Gastroesophageal sphincter (tissue), 4 donors: ENCODE measurements at regions not wholly inside any gene's neighbourhood (a gene's known extent, or its start where the extent isn't known, plus 50 kb on each side); places are given as distances from the start of the nearest gene placed in this dataset.

Experiments used
- ATAC-seq: fragments of 150-250 bp; one replicate; pipeline ENCODE4 v1.9.1; 2016; ENCODE audit warnings: mild to moderate bottlenecking, moderate library complexity
- H3K27ac ChIP-seq, 4 donors: fragments of 200-600 bp; sonication (generic) in 3 of 4; 1 replicate in 3 of 4; 2 replicates in 1 of 4; pipeline ENCODE4 v1.5.1; 2016 to 2019
- H3K27me3 ChIP-seq: fragments of 200-600 bp; sonication (generic); one replicate; pipeline ENCODE4 v1.5.1; 2019
- H3K36me3 ChIP-seq, 2 donors: fragments of 200-600 bp; sonication (generic); one replicate each; pipeline ENCODE4 v1.5.1; 2019; ENCODE audit warnings: control low read depth in 1 of 2
- H3K4me1 ChIP-seq, 3 donors: fragments of 200-600 bp; sonication (generic); 1 replicate in 2 of 3; 2 replicates in 1 of 3; pipeline ENCODE4 v1.5.1; 2016 to 2019; ENCODE audit warnings: control low read depth in 2 of 3
- H3K4me3 ChIP-seq, 2 donors: fragments of 200-600 bp; sonication (generic); one replicate each; pipeline ENCODE4 v1.5.1; 2019; ENCODE audit warnings: mild to moderate bottlenecking in 1 of 2, moderate library complexity in 1 of 2
- H3K9me3 ChIP-seq, 3 donors: fragments of 200-600 bp; sonication (generic); one replicate each; pipeline ENCODE4 v1.5.1; 2017 to 2019; ENCODE audit warnings: control low read depth in 2 of 3
- CTCF ChIP-seq, 4 experiments: fragments of 200-600 bp in 2 of 4; fragments of 450-650 bp in 2 of 4; sonication (generic) in 1 of 4; IDR thresholded peaks; one replicate each; pipeline ENCODE4 v1.5.1; 2017 to 2019; ENCODE audit warnings: antibody characterized with exemption in 4 of 4, mild to moderate bottlenecking in 2 of 4, moderate library complexity in 2 of 4
- EP300 ChIP-seq: sonication (generic); formaldehyde crosslinking; IDR thresholded peaks from one replicate; pipeline ENCODE4 v1.6.1; 2017; ENCODE audit warnings: antibody characterized with exemption, mild to moderate bottlenecking
- POLR2A ChIP-seq, 2 donors: fragments of 450-650 bp; IDR thresholded peaks; one replicate each; pipeline ENCODE4 v1.6.1; 2017; ENCODE audit warnings: antibody characterized with exemption in 2 of 2, mild to moderate bottlenecking in 2 of 2, moderate library complexity in 1 of 2
- POLR2AphosphoS5 ChIP-seq: sonication (generic); formaldehyde crosslinking; IDR thresholded peaks from one replicate; pipeline ENCODE4 v1.6.1; 2017; ENCODE audit warnings: antibody characterized with exemption
- WGBS, 2 donors: methylation state at CpG; one replicate each; pipeline ENCODE4 v1.1.5; 2018; ENCODE audit warnings: low coverage in 1 of 2; 5-methylcytosine and 5-hydroxymethylcytosine counted together

GRCh38 chr22:48340191-48340590 lies 1487.5 kb downstream of the BRD1 start:
- no peaks in the 10 kb centered on the region for H3K36me3 ChIP-seq
- TF ChIP-seq EP300 (no peak), POLR2A (IDR thresholded peaks at IDR 0.05) (no peak), POLR2AphosphoS5 (no peak), CTCF (IDR thresholded peaks at IDR 0.05) (no peak)
- H3K4me1 ChIP-seq: no peaks in the 10 kb centered on the region
- H3K27me3 ChIP-seq: peaks cover 90% of the 10 kb centered on the region
- WGBS, 2 donors: 84% methylated on average over 10 of the region's 10 CpGs; no CpG with 5 or more reads in 1 of the 2 donors
- H3K4me3 ChIP-seq: no peak overlapping the region
- no peak for ATAC-seq
- no peak overlapping the region for H3K27ac ChIP-seq
- no peaks in the 10 kb centered on the region for H3K9me3 ChIP-seq

- Histone ChIP-seq H3K4me1 (no peaks in the 10 kb centered on the region), H3K27me3 (peaks cover 94% of the 10 kb centered on the region), H3K27ac (no peak overlapping the region), H3K9me3 (no peaks in the 10 kb centered on the region), H3K4me3 (no peak overlapping the region), H3K36me3 (no peaks in the 10 kb centered on the region)
- no peak for TF ChIP-seq POLR2A (IDR thresholded peaks at IDR 0.05)
- no peak for TF ChIP-seq POLR2AphosphoS5
- TF ChIP-seq EP300: no peak
- no peak for TF ChIP-seq CTCF (IDR thresholded peaks at IDR 0.05)
- WGBS, 2 donors: 48 to 73% methylated on average over 9 to 14 of the region's 20 CpGs
- no peak for ATAC-seq
Observed at GRCh38 chr22:48338793-48339705, 1488.6 kb downstream of the BRD1 start.

- TF ChIP-seq CTCF (IDR thresholded peaks at IDR 0.05) (no peak), EP300 (no peak), POLR2A (IDR thresholded peaks at IDR 0.05) (no peak), POLR2AphosphoS5 (no peak)
- Histone ChIP-seq H3K9me3 (no peaks in the 10 kb centered on the region), H3K36me3 (no peaks in the 10 kb centered on the region), H3K27ac (no peak overlapping the region), H3K4me1 (no peaks in the 10 kb centered on the region), H3K4me3 (no peak overlapping the region), H3K27me3 (peaks cover 96% of the 10 kb centered on the region)
- ATAC-seq: no peak
- WGBS, 2 donors: 87% methylated on average over 3 of the region's 17 CpGs; no CpG with 5 or more reads in 1 of the 2 donors
Observed at GRCh38 chr22:48337957-48338792, 1489.5 kb downstream of the BRD1 start.

GRCh38 chr22:48336339-48337060 lies 1491.2 kb downstream of the BRD1 start:
- Histone ChIP-seq H3K4me3 (no peak overlapping the region), H3K36me3 (no peaks in the 10 kb centered on the region), H3K9me3 (no peaks in the 10 kb centered on the region), H3K27ac (no peak overlapping the region), H3K4me1 (no peaks in the 10 kb centered on the region), H3K27me3 (peaks cover 82% of the 10 kb centered on the region)
- WGBS, 2 donors: 20% methylated on average over 1 of the region's 7 CpGs; no CpG with 5 or more reads in 1 of the 2 donors
- TF ChIP-seq CTCF (IDR thresholded peaks at IDR 0.05) (no peak), EP300 (no peak), POLR2A (IDR thresholded peaks at IDR 0.05) (no peak), POLR2AphosphoS5 (no peak)
- ATAC-seq: no peak
